ENCODE measurements at regions not wholly inside any gene's neighbourhood (a gene's known extent, or its start where the extent isn't known, plus 50 kb on each side); places are given as distances from the start of the nearest gene placed in this dataset.
"Not testable (repeated sequence)": the region's sequence is repeated elsewhere in the genome, so short reads cannot be mapped to it uniquely, and the experiment has no call there.

GRCh38 chr14:105995011-105995710 lies 468.8 kb downstream of the TMEM121 start:
- DNase-seq = not testable (repeated sequence)

- not testable (repeated sequence) for DNase-seq
These were observed 472.2 kb downstream of the TMEM121 start for GRCh38 chr14:105998597-105998996.

GRCh38 chr14:105999361-106000028 lies 473.1 kb downstream of the TMEM121 start:
- no peak for DNase-seq

- not testable (repeated sequence) for DNase-seq
These were observed 473.7 kb downstream of the TMEM121 start for GRCh38 chr14:106000029-106000511.

GRCh38 chr14:106001277-106001676 lies 474.9 kb downstream of the TMEM121 start:
- DNase-seq = not testable (repeated sequence)

- DNase-seq = no peak
These were observed 477.0 kb downstream of the TMEM121 start for GRCh38 chr14:106003351-106003750.

- DNase-seq = not testable (repeated sequence)
These were observed 478.8 kb downstream of the TMEM121 start for GRCh38 chr14:106004937-106005795.

GRCh38 chr14:106006043-106006442 lies 479.7 kb downstream of the TMEM121 start:
- not testable (repeated sequence) for DNase-seq

GRCh38 chr14:106006716-106007115 lies 480.3 kb downstream of the TMEM121 start:
- not testable (repeated sequence) for DNase-seq

GRCh38 chr14:106010783-106011182 lies 484.4 kb downstream of the TMEM121 start:
- no peak for DNase-seq

GRCh38 chr14:106011631-106012360 lies 485.4 kb downstream of the TMEM121 start:
- not testable (repeated sequence) for DNase-seq

- not testable (repeated sequence) for DNase-seq
These were observed 486.0 kb downstream of the TMEM121 start for GRCh38 chr14:106012361-106012725.

GRCh38 chr14:106013879-106014376 lies 487.5 kb downstream of the TMEM121 start:
- no peak for DNase-seq

GRCh38 chr14:106017952-106018351 lies 491.6 kb downstream of the TMEM121 start:
- not testable (repeated sequence) for DNase-seq

GRCh38 chr14:106021832-106022231 lies 495.4 kb downstream of the TMEM121 start:
- no peak for DNase-seq

- not testable (repeated sequence) for DNase-seq
These were observed 496.3 kb downstream of the TMEM121 start for GRCh38 chr14:106022648-106023047.

- DNase-seq = no peak
These were observed 497.0 kb downstream of the TMEM121 start for GRCh38 chr14:106023411-106023810.

- no peak for DNase-seq
These were observed 498.7 kb downstream of the TMEM121 start for GRCh38 chr14:106024983-106025604.

- no peak for DNase-seq
These were observed 499.6 kb downstream of the TMEM121 start for GRCh38 chr14:106026026-106026425.

- not testable (repeated sequence) for DNase-seq
These were observed 501.4 kb downstream of the TMEM121 start for GRCh38 chr14:106027759-106028158.

- no peak for DNase-seq
These were observed 503.6 kb downstream of the TMEM121 start for GRCh38 chr14:106029959-106030358.

GRCh38 chr14:106037380-106037779 lies 511.0 kb downstream of the TMEM121 start:
- DNase-seq = no peak

Data from NCI-H524 treated with DMSO at 0.1 percent for 48 hours (cell line).